GM19438 (cell line): ENCODE measurements at regions not wholly inside any gene's neighbourhood (a gene's known extent, or its start where the extent isn't known, plus 50 kb on each side); places are given as distances from the start of the nearest gene placed in this dataset.
"Not testable (repeated sequence)": the region's sequence is repeated elsewhere in the genome, so short reads cannot be mapped to it uniquely, and the experiment has no call there.

Experiments used
- ATAC-seq: cut with Tn5 transposase; IDR thresholded peaks from one replicate; pipeline ENCODE4 v1.9.1; 2021; ENCODE audit warnings: low read depth; ENCODE audit not compliant: unreplicated experiment

DNA sequence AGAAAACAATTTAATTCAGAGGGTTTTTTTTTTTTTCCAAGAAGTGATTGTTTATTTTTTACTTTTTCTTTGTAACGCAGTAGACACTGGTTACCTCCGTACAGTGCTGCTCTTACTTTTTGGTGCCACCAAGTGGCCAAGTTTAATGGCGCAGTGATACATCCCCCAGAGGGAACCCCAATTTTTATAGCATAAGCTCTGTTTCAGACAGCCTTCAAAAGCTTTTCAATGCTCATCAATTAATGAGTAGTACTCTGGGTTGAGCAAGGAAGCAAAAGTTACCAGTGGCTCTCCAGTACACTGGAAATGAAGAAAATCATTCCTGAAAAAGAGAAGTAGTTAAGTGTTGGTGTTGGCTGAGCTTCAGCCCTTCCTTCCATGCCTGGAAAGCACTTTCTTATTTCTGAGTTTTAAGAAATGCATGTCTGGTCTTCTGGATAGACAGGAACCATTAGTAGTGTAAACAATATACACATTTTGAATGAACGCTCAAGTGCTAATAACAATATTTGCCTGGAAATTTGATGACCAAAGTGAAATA, 129.1 kb upstream of the SMLR1 start:
- ATAC-seq, result no peak

GRCh38 chr6:130699742-130700141, 127.5 kb upstream of the SMLR1 start:
- no peak for ATAC-seq

GRCh38 chr6:130700397-130700796, 126.8 kb upstream of the SMLR1 start:
- no peak for ATAC-seq

- ATAC-seq, result no peak
Observed at GRCh38 chr6:130708338-130708737, 118.9 kb upstream of the SMLR1 start.

DNA sequence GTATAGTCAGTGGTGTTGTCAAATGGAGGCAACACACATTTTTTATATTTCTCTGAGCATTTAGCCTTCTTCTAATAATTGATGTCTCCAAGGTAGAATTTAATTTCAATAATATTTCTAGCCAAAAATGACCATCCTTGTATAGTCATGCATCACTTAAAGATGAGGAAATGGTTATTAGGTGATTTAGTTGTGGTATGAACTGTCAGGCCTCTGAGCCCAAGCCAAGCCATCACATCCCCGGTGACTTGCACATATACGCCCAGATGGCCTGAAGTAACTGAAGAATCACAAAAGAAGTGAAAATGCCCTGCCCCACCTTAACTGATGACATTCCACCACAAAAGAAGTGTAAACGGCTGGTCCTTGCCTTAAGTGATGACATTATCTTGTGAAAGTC, 115.6 kb upstream of the SMLR1 start:
- ATAC-seq, result not testable (repeated sequence)

DNA sequence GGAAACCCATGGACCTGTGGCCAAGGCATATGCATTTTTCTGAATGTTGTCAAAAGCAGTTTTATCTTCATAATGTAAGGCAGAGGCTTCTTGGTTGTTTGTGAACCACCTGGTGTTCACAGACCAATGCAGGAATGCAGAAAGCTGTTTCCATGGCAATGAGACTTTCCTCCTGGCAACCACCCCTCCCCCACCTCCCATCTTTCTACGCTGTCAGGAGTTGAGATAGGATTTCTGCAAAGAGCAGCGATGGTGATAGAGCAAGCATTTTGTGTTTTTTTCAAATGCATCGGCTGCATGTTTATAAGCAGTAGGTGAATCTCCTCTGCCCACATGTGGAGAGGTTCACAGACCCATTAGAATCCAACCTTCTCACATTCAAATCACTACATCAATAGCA, 114.1 kb upstream of the SMLR1 start:
- no peak for ATAC-seq

DNA sequence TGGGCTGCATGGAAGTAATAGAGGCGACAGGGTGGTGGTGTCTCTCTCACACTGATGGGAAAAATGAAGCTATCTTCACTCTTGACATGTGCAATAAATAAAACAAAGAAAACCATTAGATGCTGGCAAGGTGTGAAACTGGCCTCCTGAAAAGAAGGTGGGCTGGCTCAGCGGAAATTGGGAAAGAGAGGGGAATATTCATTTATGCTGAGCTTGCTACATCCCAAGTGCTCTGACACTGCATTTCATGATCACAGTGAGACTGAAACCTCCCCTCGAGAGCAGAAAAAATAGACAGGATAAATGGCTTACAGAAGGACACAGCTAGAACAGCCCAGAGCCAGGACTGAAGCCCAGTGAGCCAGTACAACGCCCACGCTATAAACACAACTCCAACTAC, 112.1 kb upstream of the SMLR1 start:
- ATAC-seq, result no peak

DNA sequence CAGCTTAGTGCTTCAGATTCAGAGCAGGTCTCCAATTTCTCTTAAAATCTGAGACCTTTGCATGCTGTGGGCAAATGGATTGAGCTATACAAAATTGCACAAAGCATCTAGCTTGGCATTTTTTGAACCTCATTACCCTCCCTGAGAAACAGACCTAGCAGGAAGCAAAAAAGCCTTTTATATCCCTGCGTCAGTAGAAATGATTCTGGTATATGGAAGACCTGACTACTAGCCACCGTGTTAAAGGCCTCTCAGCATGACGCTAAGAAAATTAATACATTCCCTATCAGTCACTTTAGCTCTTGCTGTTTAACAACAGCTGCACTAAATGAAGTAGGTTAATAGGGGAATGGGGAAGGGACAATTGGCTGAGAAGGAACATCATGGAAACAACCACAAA, 110.7 kb upstream of the SMLR1 start:
- no peak for ATAC-seq

DNA sequence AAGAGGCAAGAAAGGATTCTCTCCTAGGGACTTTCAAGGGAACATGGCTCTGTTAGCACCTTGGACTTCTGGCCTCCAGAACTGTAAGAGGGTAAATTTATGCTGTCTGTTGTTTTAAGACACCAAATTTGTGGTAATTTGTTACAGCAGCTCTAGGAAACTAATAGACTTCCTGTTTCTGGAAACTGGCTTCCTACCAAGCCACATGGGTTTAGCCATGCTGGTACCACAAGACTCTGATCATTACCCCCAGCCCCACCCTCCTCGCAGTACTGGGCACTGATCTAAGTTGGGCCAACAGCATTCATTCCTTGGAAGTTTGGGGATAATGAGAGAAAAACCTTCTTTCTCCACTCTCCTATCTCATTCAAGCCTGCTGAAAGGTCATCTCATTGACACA, 109.5 kb upstream of the SMLR1 start:
- no peak for ATAC-seq

DNA sequence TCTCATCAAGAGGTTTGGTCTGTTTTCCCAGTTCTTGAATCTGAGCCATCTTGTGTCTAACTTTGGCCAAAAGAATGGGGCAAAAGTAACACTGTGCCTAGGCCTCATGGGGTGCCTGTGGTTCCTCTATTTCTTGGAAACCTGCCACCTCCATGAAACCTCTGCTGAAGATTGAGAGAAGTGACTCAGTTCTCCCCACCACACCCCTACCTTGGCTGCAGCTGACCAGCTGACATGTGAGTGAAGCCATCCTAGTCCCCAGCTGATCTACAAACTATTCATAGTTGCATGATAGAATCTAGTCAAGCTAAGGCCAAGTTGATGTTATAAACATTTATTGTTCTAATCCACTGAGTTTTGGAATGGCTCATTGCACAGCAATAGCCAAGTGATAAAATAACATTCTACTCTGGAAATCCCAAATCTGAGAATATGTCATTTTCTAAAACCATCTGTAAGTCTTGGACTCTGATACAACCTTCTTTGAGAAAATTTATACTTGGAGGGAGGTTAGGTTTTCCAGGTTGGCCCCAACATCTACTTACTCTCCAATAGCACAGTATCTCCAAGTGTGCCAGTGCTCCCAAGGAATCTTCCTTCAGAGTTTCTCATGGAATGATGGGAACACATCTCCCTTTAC, 107.0 kb upstream of the SMLR1 start:
- no peak for ATAC-seq

GRCh38 chr6:130724089-130724488, 103.1 kb upstream of the SMLR1 start:
- ATAC-seq, result no peak

GRCh38 chr6:130725551-130725950, 101.7 kb upstream of the SMLR1 start:
- no peak for ATAC-seq

DNA sequence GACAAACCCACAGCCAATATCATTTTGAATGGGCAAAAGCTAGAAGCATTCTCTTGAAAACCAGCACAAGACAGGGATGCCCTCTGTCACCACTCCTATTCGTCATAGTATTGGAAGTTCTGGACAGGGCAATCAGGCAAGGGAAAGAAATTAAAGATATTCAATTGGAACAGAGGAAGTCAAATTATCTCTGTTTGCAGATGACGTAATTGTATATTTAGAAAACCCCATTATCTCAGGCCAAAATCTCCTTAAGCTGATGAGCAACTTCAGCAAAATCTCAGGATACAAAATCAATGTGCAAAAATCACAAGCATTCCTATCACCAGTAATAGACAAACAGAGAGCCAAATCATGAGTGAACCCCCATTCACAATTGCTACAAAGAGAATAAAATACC, 99.1 kb upstream of the SMLR1 start:
- ATAC-seq, result not testable (repeated sequence)

GRCh38 chr6:130730600-130730999, 96.6 kb upstream of the SMLR1 start:
- no peak for ATAC-seq

- ATAC-seq, result no peak
Observed at GRCh38 chr6:130734161-130734560, 93.0 kb upstream of the SMLR1 start.

GRCh38 chr6:130740308-130740707, 86.9 kb upstream of the SMLR1 start:
- ATAC-seq, result no peak

DNA sequence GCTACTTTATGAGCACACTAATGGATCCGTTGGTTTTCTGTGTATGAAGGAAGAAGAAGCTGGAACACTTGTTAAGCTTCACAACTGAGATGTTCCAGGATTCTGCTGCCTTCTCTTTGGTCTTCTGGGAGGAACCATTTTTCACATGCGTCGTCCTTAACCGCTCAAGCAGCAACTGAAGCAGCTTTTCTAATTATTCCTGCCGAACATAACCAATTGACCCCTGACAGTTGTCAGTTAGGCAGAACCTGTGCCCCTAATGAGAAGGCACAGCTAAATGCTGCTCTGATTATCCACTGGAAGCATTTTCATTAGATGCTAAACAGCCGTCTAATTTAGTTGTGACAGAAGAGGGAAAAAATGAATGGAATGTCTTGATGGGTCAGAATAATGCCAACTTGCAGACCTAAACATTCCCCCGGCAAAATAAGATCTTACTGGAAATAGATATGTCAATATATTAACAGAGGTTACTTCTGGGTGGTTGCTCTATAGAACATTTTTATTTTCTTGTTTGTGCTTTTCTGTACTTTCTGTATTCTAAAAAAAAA, 85.0 kb upstream of the SMLR1 start:
- ATAC-seq, result no peak

- ATAC-seq, result no peak
Observed at GRCh38 chr6:130743175-130743574, 84.0 kb upstream of the SMLR1 start.

DNA sequence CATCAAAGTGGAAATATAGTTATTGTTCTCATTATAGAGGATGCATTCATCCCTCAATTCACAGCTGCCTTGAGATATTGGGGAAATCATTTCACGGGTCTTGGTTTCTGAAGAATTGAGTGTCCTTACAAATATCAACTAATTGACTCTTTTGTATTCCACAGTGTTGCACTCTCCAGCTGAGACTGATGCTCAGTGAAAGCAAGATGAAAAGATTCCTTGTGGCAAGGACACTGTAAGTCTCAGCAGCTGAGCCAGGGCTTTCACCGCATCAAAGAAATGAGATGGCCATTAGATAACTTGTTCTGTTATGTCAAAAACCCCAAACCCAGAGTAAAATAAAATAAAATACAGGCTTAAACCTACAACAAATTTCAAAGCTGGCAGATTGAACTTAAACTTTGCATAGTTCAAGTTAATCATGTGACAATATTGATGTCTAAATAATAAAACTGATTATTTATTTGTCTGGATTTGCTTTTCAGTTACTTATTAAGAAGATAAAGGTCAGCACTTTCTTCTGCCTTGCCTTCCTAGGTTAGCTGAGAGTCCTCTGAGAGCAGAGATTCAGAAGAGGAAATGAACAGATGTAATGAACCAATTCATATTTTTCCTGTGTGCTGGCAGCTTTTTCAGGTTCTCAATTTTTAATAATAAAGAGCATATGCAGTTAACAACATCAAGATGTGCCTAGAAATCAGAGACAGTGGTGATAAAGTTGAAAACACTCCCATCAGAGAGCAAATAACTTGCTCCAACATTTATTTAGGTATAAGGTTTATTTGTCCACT, 82.4 kb upstream of the SMLR1 start:
- ATAC-seq, result no peak

GRCh38 chr6:130748041-130748440, 79.2 kb upstream of the SMLR1 start:
- ATAC-seq, result no peak

DNA sequence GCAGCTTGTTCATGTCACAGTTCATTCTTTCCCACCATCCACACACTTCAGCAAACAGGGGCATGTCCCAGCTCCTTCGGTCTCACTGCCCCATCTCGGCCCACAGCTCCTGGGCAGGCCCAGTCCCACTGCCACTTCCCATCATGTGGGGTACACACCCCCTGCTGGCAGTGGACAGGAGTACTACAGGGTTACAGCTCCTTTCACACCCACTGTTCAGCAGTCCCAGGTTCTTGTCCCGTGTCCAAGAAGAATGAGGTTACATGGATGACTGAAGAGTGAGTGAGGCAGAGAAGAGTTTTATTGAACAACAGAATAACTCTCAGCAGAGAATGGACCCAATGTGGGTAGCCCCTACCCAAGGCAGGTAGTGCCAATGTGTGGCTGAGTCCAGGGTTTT, 77.8 kb upstream of the SMLR1 start:
- no peak for ATAC-seq

- ATAC-seq, result no peak
Observed at GRCh38 chr6:130752267-130752666, 74.9 kb upstream of the SMLR1 start.
